GM12864 (cell line): ENCODE measurements at regions not wholly inside any gene's neighbourhood (a gene's known extent, or its start where the extent isn't known, plus 50 kb on each side); places are given as distances from the start of the nearest gene placed in this dataset.

Experiments used
- DNase-seq: peaks from one replicate; pipeline ENCODE4 v3.0.0-alpha.2; 2011; ENCODE audit warnings: low read depth
- H3K4me3 ChIP-seq: 2 replicates; pipeline ENCODE4 v1.5.1; 2011; ENCODE audit warnings: mild to moderate bottlenecking, low read depth, low read length, control low read depth
- TF ChIP-seq, protein P1 (sequence below): IDR thresholded peaks from 2 replicates; pipeline ENCODE4 v1.5.1; 2011; ENCODE audit warnings: low read depth, mild to moderate bottlenecking, moderate library complexity, low read length, control low read depth, inconsistent platforms; ENCODE audit errors: missing control alignments

DNA sequence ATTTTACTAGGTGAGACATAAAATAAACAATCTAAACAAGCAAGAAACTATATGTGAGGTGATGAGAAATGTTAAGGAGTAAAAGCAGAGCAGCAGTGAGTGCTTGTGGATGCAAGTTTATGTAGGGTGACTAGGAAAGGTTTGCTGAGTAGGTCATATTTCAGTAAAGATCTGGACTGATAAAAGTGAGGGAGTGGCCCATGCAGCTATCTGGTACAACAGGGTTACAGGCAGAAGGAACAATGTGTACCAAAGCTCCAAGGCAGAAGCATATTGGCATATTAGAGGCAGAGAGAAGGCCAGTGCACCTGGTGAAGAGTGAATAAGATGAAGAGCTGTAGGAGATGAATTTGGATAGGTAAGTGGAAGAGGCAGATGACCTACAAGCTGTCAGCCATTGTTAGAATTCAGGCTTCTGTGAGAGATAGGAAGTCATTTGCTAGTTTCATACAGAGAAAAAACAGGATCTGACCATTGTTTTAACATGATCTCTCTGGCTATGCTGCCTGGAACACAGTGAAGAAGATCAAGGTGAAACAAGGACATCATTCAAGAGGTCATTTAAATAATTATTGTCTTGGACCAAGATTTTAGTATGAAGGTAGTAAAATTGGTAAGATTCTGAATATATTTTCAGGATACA is 274.6 kb downstream of the ANKRD50 start:
- no peak for DNase-seq
- TF ChIP-seq, protein P1, sequence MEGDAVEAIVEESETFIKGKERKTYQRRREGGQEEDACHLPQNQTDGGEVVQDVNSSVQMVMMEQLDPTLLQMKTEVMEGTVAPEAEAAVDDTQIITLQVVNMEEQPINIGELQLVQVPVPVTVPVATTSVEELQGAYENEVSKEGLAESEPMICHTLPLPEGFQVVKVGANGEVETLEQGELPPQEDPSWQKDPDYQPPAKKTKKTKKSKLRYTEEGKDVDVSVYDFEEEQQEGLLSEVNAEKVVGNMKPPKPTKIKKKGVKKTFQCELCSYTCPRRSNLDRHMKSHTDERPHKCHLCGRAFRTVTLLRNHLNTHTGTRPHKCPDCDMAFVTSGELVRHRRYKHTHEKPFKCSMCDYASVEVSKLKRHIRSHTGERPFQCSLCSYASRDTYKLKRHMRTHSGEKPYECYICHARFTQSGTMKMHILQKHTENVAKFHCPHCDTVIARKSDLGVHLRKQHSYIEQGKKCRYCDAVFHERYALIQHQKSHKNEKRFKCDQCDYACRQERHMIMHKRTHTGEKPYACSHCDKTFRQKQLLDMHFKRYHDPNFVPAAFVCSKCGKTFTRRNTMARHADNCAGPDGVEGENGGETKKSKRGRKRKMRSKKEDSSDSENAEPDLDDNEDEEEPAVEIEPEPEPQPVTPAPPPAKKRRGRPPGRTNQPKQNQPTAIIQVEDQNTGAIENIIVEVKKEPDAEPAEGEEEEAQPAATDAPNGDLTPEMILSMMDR = no peak
- H3K4me3 ChIP-seq = no peak overlapping the region

DNA sequence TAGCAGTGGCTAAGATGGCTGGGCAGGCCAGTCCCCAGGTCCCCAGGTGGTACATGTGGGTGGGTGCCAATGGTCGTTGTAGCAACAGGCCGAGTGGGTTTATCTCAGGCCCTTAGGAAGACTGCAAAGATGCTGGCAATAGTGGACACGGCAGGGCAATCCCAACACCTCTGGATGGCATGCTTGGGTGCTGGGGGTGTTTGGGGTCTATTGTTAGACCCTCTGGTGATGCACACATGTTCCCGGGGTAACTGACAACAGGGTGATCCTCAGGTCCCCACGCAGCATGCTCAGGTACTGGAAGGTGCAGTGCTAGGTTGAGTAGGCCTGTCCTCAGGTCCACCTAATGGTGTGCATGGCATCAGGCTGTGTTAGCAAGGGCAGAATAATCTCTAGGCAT is 267.5 kb downstream of the ANKRD50 start:
- TF ChIP-seq, protein P1 = no peak
- no peak for DNase-seq
- no peak overlapping the region for H3K4me3 ChIP-seq

DNA sequence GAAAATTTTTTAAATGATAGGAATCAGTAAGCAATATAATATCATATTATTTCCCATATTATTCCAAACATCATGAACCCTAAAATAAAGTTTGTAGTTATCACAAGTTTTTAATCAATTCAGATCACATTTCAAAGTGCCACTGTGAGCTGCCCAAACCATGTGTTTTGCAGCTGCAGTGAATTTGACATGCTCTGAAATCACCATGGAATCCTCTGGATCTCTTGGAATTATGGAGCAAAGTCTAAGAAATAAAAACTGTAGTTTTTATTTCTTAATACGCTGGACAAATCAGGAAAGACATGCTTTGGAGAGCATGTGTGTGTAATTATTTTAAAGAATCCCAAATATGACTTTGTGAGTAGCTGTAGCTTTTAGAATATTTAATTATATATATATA is 262.7 kb downstream of the ANKRD50 start:
- TF ChIP-seq, protein P1 = no peak

DNA sequence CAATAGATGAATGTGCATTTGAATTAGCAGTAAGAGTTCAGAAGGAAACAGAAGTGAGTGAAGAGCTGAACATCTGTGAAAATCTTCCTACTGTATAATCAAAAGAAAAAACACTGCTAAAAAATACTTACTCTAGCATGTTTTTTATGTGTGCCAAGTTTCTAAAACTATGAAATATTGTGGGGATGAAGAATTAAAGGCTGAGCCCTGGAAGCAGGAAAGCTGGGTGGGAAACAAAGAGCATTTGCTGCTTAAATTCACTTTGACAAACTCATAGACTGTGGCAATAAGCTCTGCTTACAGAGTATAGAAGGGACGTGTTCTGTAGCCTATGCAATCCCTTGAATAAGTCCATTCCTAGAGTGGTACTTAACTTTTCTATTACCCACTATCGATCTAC is 261.7 kb downstream of the ANKRD50 start:
- no peak for DNase-seq
- TF ChIP-seq, protein P1 = no peak
- no peak overlapping the region for H3K4me3 ChIP-seq

More for the DNA sequence above, 262.7 kb downstream of the ANKRD50 start:
- H3K4me3 ChIP-seq = no peak overlapping the region
- no peak for DNase-seq

DNA sequence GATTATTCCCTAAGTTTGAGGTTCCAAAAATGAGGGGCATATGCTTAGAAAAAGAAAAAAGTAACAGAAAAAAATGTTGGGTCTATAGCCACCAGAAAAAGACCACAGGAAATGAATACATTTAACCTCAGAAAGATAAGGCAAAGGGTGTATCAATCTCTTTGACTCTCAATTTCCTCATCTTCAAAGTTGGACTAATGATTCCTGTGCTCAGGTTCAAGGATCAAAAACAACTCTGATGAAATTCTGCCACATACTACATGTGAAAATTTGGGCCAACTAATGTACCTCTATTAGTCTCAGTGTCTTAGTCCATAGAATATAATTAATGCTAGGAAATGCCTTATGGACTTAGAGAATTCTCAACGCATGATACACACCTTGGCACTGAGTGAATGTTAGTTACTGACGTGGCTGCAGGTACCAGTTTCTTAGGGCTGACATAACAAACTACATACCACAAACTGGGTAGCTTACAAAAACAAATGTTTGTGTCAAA is 257.7 kb downstream of the ANKRD50 start:
- no peak for DNase-seq
- TF ChIP-seq, protein P1 = no peak

DNA sequence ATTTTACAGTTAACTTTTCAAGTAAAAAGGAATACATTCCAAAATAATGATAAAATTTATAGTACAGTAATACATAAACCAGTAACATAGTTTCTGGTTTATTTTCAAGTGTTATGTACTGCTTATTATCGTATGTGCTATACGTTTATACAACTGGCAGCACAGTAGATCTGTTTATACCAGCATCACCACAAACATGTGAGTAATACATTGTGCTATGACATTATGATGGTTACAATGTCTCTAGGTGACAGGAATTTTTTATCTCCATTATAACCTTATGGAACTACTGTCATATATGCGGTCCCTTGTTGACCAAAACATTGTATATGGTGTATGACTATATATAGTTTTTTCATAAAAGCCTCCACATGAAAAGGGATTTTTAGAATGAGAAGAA is 256.9 kb downstream of the ANKRD50 start:
- H3K4me3 ChIP-seq = no peak overlapping the region
- TF ChIP-seq, protein P1 = no peak
- no peak for DNase-seq

More for the DNA sequence above, 257.7 kb downstream of the ANKRD50 start:
- H3K4me3 ChIP-seq = no peak overlapping the region
